A549 (cell line): ENCODE measurements at regions not wholly inside any gene's neighbourhood (a gene's known extent, or its start where the extent isn't known, plus 50 kb on each side); places are given as distances from the start of the nearest gene placed in this dataset.

Experiments
- EP300 ChIP-seq, 2 experiments: fragments of >200 bp; sonication (Bioruptor Twin); formaldehyde crosslinking; IDR thresholded peaks; 2 replicates in 1 of 2; 3 replicates in 1 of 2; pipeline ENCODE4 v1.6.1; 2016 to 2017
- MAX ChIP-seq: IDR thresholded peaks from 2 replicates; pipeline ENCODE4 v1.6.1; 2012
- MAZ ChIP-seq: fragments of 150-350 bp; IDR thresholded peaks from 2 replicates; pipeline ENCODE4 v1.6.1; 2014; ENCODE audit warnings: antibody characterized with exemption, low read depth, low read length, borderline replicate concordance
- NFE2L2 ChIP-seq: fragments of 150-350 bp; conservative IDR thresholded peaks from 2 replicates; pipeline ENCODE4 v1.6.1; 2014; ENCODE audit warnings: low read length
- RFX5 ChIP-seq: fragments of 450-650 bp; IDR thresholded peaks from 2 replicates; pipeline ENCODE4 v1.7.1; 2014; ENCODE audit warnings: antibody characterized with exemption, mild to moderate bottlenecking, moderate library complexity
- USF2 ChIP-seq: fragments of 450-650 bp; IDR thresholded peaks from 2 replicates; pipeline ENCODE4 v1.6.1; 2014; ENCODE audit warnings: antibody characterized with exemption
- TF ChIP-seq, protein P1 (sequence below): fragments of >200 bp; sonication (Bioruptor Twin); formaldehyde crosslinking; IDR thresholded peaks from 3 replicates; pipeline ENCODE4 v1.5.1; 2016
- TF ChIP-seq, protein P2 (sequence below): fragments of 250-450 bp; sonication (Bioruptor Pico); IDR thresholded peaks from 2 replicates; pipeline ENCODE4 v1.5.0; 2021; ENCODE audit warnings: mild to moderate bottlenecking, moderate library complexity, borderline replicate concordance

DNA sequence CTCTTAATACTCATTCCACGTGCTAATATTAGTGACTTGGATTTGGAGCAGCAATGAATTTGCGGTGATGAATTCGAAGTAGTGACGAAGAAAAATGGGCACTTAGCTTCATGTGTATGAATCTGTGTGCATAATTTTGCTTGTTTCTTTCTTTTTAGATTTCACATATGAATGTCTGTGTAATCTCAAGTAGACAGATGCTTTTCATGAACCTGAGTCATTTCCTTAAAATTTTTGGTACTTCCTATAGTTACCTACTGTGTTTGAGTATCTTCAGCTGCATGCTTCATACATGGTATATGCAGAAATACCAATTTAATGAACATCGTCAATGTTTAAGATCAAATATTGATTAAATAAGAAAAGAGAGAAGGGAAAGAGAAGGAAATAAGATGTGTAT lies 540.2 kb downstream of the RAB38 start:
- TF ChIP-seq EP300 (IDR thresholded peaks at IDR 0.05), result no peak
- TF ChIP-seq NFE2L2, result no peak
- TF ChIP-seq, protein P1, sequence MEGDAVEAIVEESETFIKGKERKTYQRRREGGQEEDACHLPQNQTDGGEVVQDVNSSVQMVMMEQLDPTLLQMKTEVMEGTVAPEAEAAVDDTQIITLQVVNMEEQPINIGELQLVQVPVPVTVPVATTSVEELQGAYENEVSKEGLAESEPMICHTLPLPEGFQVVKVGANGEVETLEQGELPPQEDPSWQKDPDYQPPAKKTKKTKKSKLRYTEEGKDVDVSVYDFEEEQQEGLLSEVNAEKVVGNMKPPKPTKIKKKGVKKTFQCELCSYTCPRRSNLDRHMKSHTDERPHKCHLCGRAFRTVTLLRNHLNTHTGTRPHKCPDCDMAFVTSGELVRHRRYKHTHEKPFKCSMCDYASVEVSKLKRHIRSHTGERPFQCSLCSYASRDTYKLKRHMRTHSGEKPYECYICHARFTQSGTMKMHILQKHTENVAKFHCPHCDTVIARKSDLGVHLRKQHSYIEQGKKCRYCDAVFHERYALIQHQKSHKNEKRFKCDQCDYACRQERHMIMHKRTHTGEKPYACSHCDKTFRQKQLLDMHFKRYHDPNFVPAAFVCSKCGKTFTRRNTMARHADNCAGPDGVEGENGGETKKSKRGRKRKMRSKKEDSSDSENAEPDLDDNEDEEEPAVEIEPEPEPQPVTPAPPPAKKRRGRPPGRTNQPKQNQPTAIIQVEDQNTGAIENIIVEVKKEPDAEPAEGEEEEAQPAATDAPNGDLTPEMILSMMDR, result no peak
- no peak for TF ChIP-seq MAX
- no peak for TF ChIP-seq MAZ
- no peak for TF ChIP-seq USF2
- no peak for TF ChIP-seq RFX5
- TF ChIP-seq, protein P2, sequence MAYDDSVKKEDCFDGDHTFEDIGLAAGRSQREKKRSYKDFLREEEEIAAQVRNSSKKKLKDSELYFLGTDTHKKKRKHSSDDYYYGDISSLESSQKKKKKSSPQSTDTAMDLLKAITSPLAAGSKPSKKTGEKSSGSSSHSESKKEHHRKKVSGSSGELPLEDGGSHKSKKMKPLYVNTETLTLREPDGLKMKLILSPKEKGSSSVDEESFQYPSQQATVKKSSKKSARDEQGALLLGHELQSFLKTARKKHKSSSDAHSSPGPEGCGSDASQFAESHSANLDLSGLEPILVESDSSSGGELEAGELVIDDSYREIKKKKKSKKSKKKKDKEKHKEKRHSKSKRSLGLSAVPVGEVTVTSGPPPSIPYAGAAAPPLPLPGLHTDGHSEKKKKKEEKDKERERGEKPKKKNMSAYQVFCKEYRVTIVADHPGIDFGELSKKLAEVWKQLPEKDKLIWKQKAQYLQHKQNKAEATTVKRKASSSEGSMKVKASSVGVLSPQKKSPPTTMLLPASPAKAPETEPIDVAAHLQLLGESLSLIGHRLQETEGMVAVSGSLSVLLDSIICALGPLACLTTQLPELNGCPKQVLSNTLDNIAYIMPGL (CRISPR knock-in tag), result no peak
